T-cell (primary cell): ENCODE measurements at regions not wholly inside any gene's neighbourhood (a gene's known extent, or its start where the extent isn't known, plus 50 kb on each side); places are given as distances from the start of the nearest gene placed in this dataset.
A peak's percentile ranks its signal among the peaks of the same experiment; 100 is the strongest.

Source experiments
- ATAC-seq, 4 experiments: fragments of 200-7000 bp in 3 of 4; fragments of 150-1000 bp in 1 of 4; cut with Tn5 transposase; replicated peaks in 1 of 4; 1 replicate in 3 of 4; 2 replicates in 1 of 4; pipeline ENCODE4 v1.10.0; 2021; ENCODE audit warnings: moderate library complexity in 3 of 4, mild to moderate bottlenecking in 2 of 4, moderate number of reproducible peaks in 1 of 4
- CTCF ChIA-PET, 2 donors: fragments of 300-600 bp; sonication (Branson Sonifier 250); formaldehyde crosslinking; loops; one replicate each; lab custom pipeline; 2022; ENCODE audit warnings: antibody characterized with exemption in 2 of 2; lab: Charles Lee
- POLR2A ChIA-PET, 2 donors: fragments of 300-600 bp; sonication (Branson Sonifier 250); formaldehyde crosslinking; loops; one replicate each; lab custom pipeline; 2022; ENCODE audit warnings: antibody characterized with exemption in 2 of 2; lab: Charles Lee
- DNase-seq, 35 experiments: peaks; one replicate each; pipeline versions ENCODE4 v3.0.0 to v3.0.0-alpha.2; 2013 to 2023
- H3K27ac ChIP-seq: one replicate; pipeline ENCODE4 v1.5.1; 2013; ENCODE audit warnings: low read length
- H3K27me3 ChIP-seq, 2 experiments: replicated peaks in 1 of 2; 1 replicate in 1 of 2; 2 replicates in 1 of 2; pipeline versions ENCODE4 v1.6.1 to v1.7.0; 2013; ENCODE audit warnings: low read length in 1 of 2, mixed read lengths in 1 of 2; ENCODE audit not compliant: control insufficient read depth in 2 of 2, insufficient read depth in 2 of 2; ENCODE audit errors: extremely low read depth in 1 of 2
- H3K36me3 ChIP-seq, 2 donors: 1 replicate in 1 of 2; 2 replicates in 1 of 2; pipeline versions ENCODE4 v1.6.1 to v1.7.0; 2013; ENCODE audit warnings: low read length in 1 of 2; ENCODE audit not compliant: control insufficient read depth in 2 of 2, insufficient read depth in 1 of 2; ENCODE audit errors: extremely low read depth in 1 of 2
- H3K4me1 ChIP-seq, 2 experiments: 1 replicate in 1 of 2; 2 replicates in 1 of 2; pipeline versions ENCODE4 v1.6.1 to v1.7.0; 2013; ENCODE audit warnings: low read length in 2 of 2, mixed read lengths in 1 of 2; ENCODE audit not compliant: insufficient read depth in 2 of 2, control insufficient read depth in 1 of 2; ENCODE audit errors: extremely low read depth in 1 of 2
- H3K4me3 ChIP-seq, 2 donors: 1 replicate in 1 of 2; 2 replicates in 1 of 2; pipeline versions ENCODE4 v1.5.1 to v1.7.0; 2013; ENCODE audit warnings: mild to moderate bottlenecking in 2 of 2, low read length in 1 of 2, moderate library complexity in 1 of 2; ENCODE audit not compliant: control insufficient read depth in 1 of 2; ENCODE audit errors: extremely low read depth in 1 of 2
- H3K9me3 ChIP-seq: 2 replicates; pipeline ENCODE4 v1.7.0; 2013
- H3K27ac Mint-ChIP-seq, 2 donors: one replicate each; pipeline ENCODE4 v1.8.0; 2020 to 2021; ENCODE audit warnings: mild to moderate bottlenecking in 2 of 2, mixed read lengths in 2 of 2
- H3K27me3 Mint-ChIP-seq, 2 donors: one replicate each; pipeline ENCODE4 v1.8.0; 2021 to 2022; ENCODE audit warnings: mixed read lengths in 2 of 2
- H3K36me3 Mint-ChIP-seq: one replicate; pipeline ENCODE4 v1.8.0; 2021; ENCODE audit warnings: mixed read lengths
- H3K4me1 Mint-ChIP-seq, 3 donors: one replicate each; pipeline ENCODE4 v1.8.0; 2020 to 2022; ENCODE audit warnings: mixed read lengths in 3 of 3, mild to moderate bottlenecking in 1 of 3
- H3K4me3 Mint-ChIP-seq, 3 donors: one replicate each; pipeline ENCODE4 v1.8.0; 2020 to 2022; ENCODE audit warnings: mild to moderate bottlenecking in 3 of 3, mixed read lengths in 3 of 3, moderate library complexity in 3 of 3
- H3K9me3 Mint-ChIP-seq, 3 donors: one replicate each; pipeline ENCODE4 v1.8.0; 2020 to 2022; ENCODE audit warnings: mixed read lengths in 3 of 3
- WGBS: methylation state at CpG from one replicate; pipeline ENCODE4 v1.1.5; 2013; ENCODE audit warnings: missing lambda C conversion rate; ENCODE audit not compliant: insufficient coverage; 5-methylcytosine and 5-hydroxymethylcytosine counted together

DNA sequence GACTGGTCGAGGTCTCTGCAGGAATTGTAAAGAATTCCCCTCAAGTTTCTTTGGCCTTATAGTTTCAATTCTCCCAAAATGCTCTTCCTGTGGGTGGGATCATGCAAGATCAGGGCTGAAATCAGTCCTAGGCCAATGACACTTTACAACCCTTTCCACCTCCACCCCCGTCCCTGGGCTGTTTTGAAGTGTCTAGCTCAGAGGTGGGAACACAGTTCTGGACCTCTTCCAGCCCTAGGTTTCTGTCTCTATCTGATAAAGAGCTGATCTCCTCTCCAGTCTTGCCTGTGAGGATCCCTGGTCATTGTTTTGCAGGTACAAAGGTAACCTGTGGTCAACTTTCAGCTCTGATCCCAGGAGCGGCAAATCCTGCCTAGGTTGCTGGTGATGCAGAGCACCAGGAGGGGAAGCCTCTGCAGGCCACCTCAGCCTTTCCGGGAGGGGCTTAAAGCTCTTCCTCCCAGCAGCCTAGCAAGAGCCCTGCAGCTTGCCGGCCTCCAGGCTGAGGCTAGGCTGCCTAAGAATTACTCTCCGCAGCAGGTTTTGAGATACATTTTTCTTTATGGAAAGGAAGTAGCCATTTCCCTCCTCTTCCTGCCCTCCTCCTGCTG is 69.8 kb upstream of the WIPF1 start:
- H3K4me3 Mint-ChIP-seq, result peak overlapping the region in 2 of 3 donors; percentile 25 to 69
- H3K27ac Mint-ChIP-seq, result peak overlapping the region in 1 of 2 donors; percentile 73

DNA sequence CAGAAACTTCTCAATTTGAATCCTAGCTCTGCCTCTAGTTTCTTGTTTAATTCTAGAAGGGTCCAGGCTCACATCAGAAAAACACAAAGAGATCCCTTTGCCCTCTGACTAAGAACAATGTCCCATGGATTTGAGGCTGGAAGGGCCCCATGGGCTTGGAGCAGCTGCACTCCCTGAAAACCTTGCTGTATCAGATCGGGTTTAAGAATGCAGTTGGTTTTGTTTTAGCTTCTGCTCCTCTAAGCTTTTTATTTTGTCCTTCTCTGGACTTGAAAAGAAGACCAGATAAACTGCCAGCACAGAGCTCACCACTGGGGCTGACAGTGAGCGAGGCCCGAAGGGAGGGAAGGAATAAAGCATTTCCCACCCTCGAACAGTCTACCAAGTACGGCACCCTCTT is 69.2 kb upstream of the WIPF1 start:
- CTCF ChIA-PET, result no interaction called here
- H3K27ac Mint-ChIP-seq, result peak overlapping the region in 1 of 2 donors; percentile 11
- Histone ChIP-seq H3K27ac (no peak overlapping the region), H3K27me3 (no peaks in the 10 kb centered on the region), H3K4me3 (no peak overlapping the region), H3K9me3 (no peaks in the 10 kb centered on the region), H3K36me3 (no peaks in the 10 kb centered on the region), H3K4me1 (peaks cover 5 to 9% of the 10 kb centered on the region in 2 experiments)
- no peaks in the 10 kb centered on the region for H3K27me3 Mint-ChIP-seq
- H3K4me1 Mint-ChIP-seq, result peaks cover 24 to 44% (median 35%) of the 10 kb centered on the region in 3 donors
- DNase-seq, result no peak
- peaks cover 2% of the 10 kb centered on the region for H3K36me3 Mint-ChIP-seq
- peaks cover 0 to 6% (median 3%) of the 10 kb centered on the region in 3 donors for H3K9me3 Mint-ChIP-seq
- POLR2A ChIA-PET, result no interaction called here
- H3K4me3 Mint-ChIP-seq, result peak overlapping the region in 1 of 3 donors; percentile 69
- WGBS, result 90% methylated on average over 4 of the region's 5 CpGs
- no peak for ATAC-seq

More for the DNA sequence above, 69.8 kb upstream of the WIPF1 start:
- Histone ChIP-seq H3K27me3 (no peaks in the 10 kb centered on the region), H3K9me3 (no peaks in the 10 kb centered on the region), H3K4me1 (peaks cover 5 to 9% of the 10 kb centered on the region in 2 experiments), H3K36me3 (no peaks in the 10 kb centered on the region), H3K27ac (no peak overlapping the region), H3K4me3 (no peak overlapping the region)
- no peak for DNase-seq
- Mint-ChIP-seq H3K27me3 (no peaks in the 10 kb centered on the region), H3K36me3 (peaks cover 7% of the 10 kb centered on the region), H3K9me3 (peaks cover 0 to 11% (median 8%) of the 10 kb centered on the region in 3 donors), H3K4me1 (peaks cover 24 to 42% (median 34%) of the 10 kb centered on the region in 3 donors)
- 78% methylated on average over 2 of the region's 6 CpGs for WGBS
- ChIA-PET CTCF (interaction anchor here in 1 of 2 donors (0.6 to 2.1 kb wide), 2 partner anchors 30 to 193 kb away, joined by 5 to 10 read pairs; no protein-coding TSS in a partner anchor), POLR2A (no interaction called here)
- peak; percentile 37 to 60 (median 52) for ATAC-seq

DNA sequence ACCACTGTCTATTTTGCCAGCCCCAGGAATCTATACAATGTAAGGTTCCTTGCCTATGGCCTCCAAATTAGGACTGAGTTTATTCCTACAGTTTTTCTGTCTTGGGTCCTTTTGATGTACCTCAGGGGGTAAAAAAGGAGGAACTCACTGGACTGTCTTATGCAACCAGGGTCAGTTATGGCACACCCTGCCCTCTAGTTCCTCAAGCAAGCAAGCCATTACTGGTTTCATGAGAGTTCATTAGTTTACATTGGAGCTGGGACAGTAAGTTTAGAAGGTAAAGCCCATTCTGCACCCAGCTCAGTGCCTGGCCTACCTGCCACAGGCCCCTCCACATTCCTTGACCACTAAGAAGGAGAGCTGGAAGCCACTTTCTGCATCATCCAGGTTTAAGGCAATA is 68.7 kb upstream of the WIPF1 start:
- H3K4me1 ChIP-seq, result peaks cover 5 to 9% of the 10 kb centered on the region in 2 experiments
- Mint-ChIP-seq H3K9me3 (peaks cover 0 to 2% (median 0%) of the 10 kb centered on the region in 3 donors), H3K27ac (peak overlapping the region in 1 of 2 donors; percentile 11), H3K4me1 (peaks cover 24 to 46% (median 40%) of the 10 kb centered on the region in 3 donors), H3K4me3 (peak overlapping the region in 1 of 3 donors; percentile 69), H3K36me3 (peaks cover 3% of the 10 kb centered on the region), H3K27me3 (no peaks in the 10 kb centered on the region)
- H3K27ac ChIP-seq, result no peak overlapping the region
- H3K4me3 ChIP-seq, result no peak overlapping the region
- DNase-seq (peak in 1 of 35 experiments; percentile 11), ATAC-seq (no peak)
- H3K9me3 ChIP-seq, result no peaks in the 10 kb centered on the region
- ChIA-PET CTCF (no interaction called here), POLR2A (interaction anchor here in 1 of 2 donors (0.5 kb wide), 1 partner anchor 83 kb away, joined by 3 read pairs; no protein-coding TSS in a partner anchor)
- no peaks in the 10 kb centered on the region for H3K36me3 ChIP-seq
- no peaks in the 10 kb centered on the region for H3K27me3 ChIP-seq

DNA sequence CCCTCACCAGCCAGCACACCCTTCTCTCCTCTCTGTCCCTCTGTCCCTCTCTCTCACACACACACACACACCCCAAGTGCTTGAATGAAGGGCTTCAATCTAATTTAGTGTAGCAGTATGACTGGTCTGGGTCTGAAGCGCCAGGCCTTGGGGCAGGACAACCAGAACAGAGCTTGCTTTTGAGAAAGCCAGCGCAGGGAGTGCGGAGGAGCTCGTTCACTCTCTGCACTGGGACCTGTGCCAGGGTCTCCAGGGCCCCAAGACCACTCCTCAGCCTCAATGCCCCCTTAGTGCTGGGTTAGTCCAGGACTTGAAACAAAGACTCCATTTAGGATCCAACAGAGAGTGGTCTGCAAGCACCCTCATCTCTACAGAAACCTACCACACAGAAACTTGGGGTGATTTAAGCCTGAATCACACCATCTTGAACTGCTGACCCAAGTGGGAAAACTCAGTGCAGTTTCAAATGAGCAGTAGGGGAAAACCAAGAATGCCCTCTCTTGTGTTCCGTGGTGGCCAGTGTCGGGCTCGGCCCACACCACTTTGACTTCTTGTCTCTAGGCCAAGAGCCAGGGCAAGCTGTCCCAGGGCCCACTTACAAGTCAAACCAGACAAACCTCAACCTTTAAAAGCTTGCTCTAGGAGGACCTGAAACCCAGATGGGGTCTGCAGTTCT is 66.6 kb upstream of the WIPF1 start:
- ChIA-PET POLR2A (no interaction called here), CTCF (interaction anchor here in 1 of 2 donors (1.4 kb wide), 1 partner anchor 34 kb away, joined by 3 read pairs; no protein-coding TSS in a partner anchor)
- no peaks in the 10 kb centered on the region for H3K27me3 Mint-ChIP-seq
- peak overlapping the region in 1 of 2 donors; percentile 17 for H3K27ac Mint-ChIP-seq
- peaks cover 7% of the 10 kb centered on the region for H3K36me3 Mint-ChIP-seq
- DNase-seq, result no peak
- H3K27ac ChIP-seq, result no peak overlapping the region
- H3K9me3 Mint-ChIP-seq, result no peaks in the 10 kb centered on the region
- H3K4me3 ChIP-seq, result no peak overlapping the region
- WGBS, result 100% methylated on average over 3 of the region's 7 CpGs
- no peaks in the 10 kb centered on the region for H3K9me3 ChIP-seq
- H3K36me3 ChIP-seq, result no peaks in the 10 kb centered on the region
- no peak for ATAC-seq
- peaks cover 32 to 54% (median 47%) of the 10 kb centered on the region in 3 donors for H3K4me1 Mint-ChIP-seq
- H3K4me1 ChIP-seq, result peaks cover 5 to 9% of the 10 kb centered on the region in 2 experiments
- no peak overlapping the region for H3K4me3 Mint-ChIP-seq
- no peaks in the 10 kb centered on the region for H3K27me3 ChIP-seq

DNA sequence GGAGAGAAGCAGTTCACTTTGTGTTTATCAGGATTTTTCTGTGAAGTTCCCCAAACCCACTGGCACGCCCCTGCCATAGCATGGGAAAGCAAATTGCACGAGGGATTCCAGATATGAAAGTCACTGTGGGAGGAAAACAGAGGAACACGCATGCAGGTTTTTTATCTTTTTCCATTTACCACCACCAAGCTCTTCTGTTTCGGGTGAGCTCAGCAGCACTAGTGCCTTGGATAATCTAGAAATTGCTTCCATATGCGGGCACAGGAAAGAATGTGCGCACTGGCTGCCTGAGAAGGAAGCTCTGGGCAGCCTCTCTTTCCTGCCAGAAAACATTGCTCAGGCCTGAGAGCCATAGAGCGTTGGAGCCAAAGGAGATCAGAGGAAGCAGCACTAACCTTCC is 65.9 kb upstream of the WIPF1 start:
- H3K27me3 ChIP-seq, result no peaks in the 10 kb centered on the region
- DNase-seq, result no peak
- ChIA-PET CTCF (interaction anchor here in 1 of 2 donors (1.4 kb wide), 1 partner anchor 35 kb away, joined by 3 read pairs; no protein-coding TSS in a partner anchor), POLR2A (interaction anchor here in 1 of 2 donors (0.6 kb wide), 1 partner anchor 34 kb away, joined by 7 read pairs; no protein-coding TSS in a partner anchor)
- WGBS, result 83% methylated on average over 4 of the region's 7 CpGs
- no peaks in the 10 kb centered on the region for H3K36me3 ChIP-seq
- peaks cover 5 to 9% of the 10 kb centered on the region in 2 experiments for H3K4me1 ChIP-seq
- no peaks in the 10 kb centered on the region for H3K9me3 Mint-ChIP-seq
- H3K9me3 ChIP-seq, result no peaks in the 10 kb centered on the region
- H3K4me3 Mint-ChIP-seq, result no peak overlapping the region
- no peak for ATAC-seq
- H3K36me3 Mint-ChIP-seq, result peaks cover 7% of the 10 kb centered on the region
- H3K27ac ChIP-seq, result no peak overlapping the region
- peaks cover 36 to 55% (median 46%) of the 10 kb centered on the region in 3 donors for H3K4me1 Mint-ChIP-seq
- H3K27me3 Mint-ChIP-seq, result no peaks in the 10 kb centered on the region
- no peak overlapping the region for H3K4me3 ChIP-seq
- H3K27ac Mint-ChIP-seq, result no peak overlapping the region

DNA sequence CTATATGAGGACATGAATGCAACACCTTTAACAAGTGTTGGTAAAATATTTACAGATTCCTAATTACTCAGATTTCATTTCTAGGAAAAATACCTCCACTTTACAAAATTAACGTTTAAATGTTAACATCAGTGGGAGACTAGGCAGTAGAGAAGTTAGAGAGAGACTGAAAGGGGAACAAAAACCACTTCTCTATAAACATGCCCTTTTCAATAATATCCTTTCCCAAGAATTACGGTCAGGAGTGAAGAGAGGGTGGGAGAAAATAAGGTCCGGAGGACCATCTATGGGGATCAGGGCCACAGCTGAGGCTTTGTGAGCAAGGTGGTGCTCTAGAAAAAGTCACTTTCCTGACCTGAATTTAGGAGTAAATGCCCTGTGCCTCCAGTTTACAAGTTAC is 65.3 kb upstream of the WIPF1 start:
- no peak overlapping the region for H3K27ac Mint-ChIP-seq
- H3K36me3 ChIP-seq, result no peaks in the 10 kb centered on the region
- CTCF ChIA-PET, result interaction anchor here in 1 of 2 donors (1.4 kb wide), 1 partner anchor 36 kb away, joined by 3 read pairs; no protein-coding TSS in a partner anchor

More for the DNA sequence above, 65.3 kb upstream of the WIPF1 start:
- POLR2A ChIA-PET, result no interaction called here
- no peaks in the 10 kb centered on the region for H3K9me3 ChIP-seq
- DNase-seq, result no peak
- no peaks in the 10 kb centered on the region for H3K27me3 ChIP-seq
- no peak for ATAC-seq
- Mint-ChIP-seq H3K9me3 (no peaks in the 10 kb centered on the region), H3K4me3 (no peak overlapping the region), H3K4me1 (peaks cover 32 to 53% (median 39%) of the 10 kb centered on the region in 3 donors), H3K27me3 (no peaks in the 10 kb centered on the region), H3K36me3 (peaks cover 7% of the 10 kb centered on the region)
- no CpG with 5 or more reads among the region's 3 CpGs for WGBS
- no peak overlapping the region for H3K4me3 ChIP-seq
- peaks cover 2 to 8% of the 10 kb centered on the region in 2 experiments for H3K4me1 ChIP-seq
- H3K27ac ChIP-seq, result no peak overlapping the region
